GM23338 (cell line): ENCODE measurements at regions not wholly inside any gene's neighbourhood (a gene's known extent, or its start where the extent isn't known, plus 50 kb on each side); places are given as distances from the start of the nearest gene placed in this dataset.
"Not testable (repeated sequence)": the region's sequence is repeated elsewhere in the genome, so short reads cannot be mapped to it uniquely, and the experiment has no call there.

ENCODE experiments used
- ATAC-seq: fragments of 200-7000 bp; cut with Tn5 transposase; 3 replicates; pipeline ENCODE4 v1.9.1; 2020
- DNase-seq: peaks from one replicate; pipeline ENCODE4 v3.0.0-alpha.2; 2015; ENCODE audit warnings: low spot score
- H2AFZ ChIP-seq: fragments of 200-600 bp; sonication (generic); 2 replicates; pipeline ENCODE4 v1.8.0; 2016; ENCODE audit warnings: antibody characterized with exemption, mild to moderate bottlenecking, moderate library complexity
- H3F3A ChIP-seq: fragments of 200-600 bp; sonication (generic); replicated peaks from 2 replicates; pipeline ENCODE4 v1.8.0; 2017; ENCODE audit warnings: antibody characterized with exemption, mixed run types, low read depth
- H3K27ac ChIP-seq: fragments of 200-600 bp; sonication (generic); 2 replicates; pipeline ENCODE4 v1.6.1; 2016; ENCODE audit warnings: low read depth
- H3K27me3 ChIP-seq: fragments of 200-600 bp; sonication (generic); 2 replicates; pipeline ENCODE4 v1.8.0; 2016; ENCODE audit warnings: mild to moderate bottlenecking, mixed run types, moderate library complexity; ENCODE audit not compliant: insufficient read depth
- H3K36me3 ChIP-seq: fragments of 200-600 bp; sonication (generic); 2 replicates; pipeline ENCODE4 v1.8.0; 2016; ENCODE audit warnings: mild to moderate bottlenecking; ENCODE audit not compliant: insufficient read depth
- H3K4me1 ChIP-seq: fragments of 200-600 bp; sonication (generic); 2 replicates; pipeline ENCODE4 v1.8.0; 2016; ENCODE audit warnings: mild to moderate bottlenecking, moderate library complexity; ENCODE audit not compliant: insufficient read depth
- H3K4me2 ChIP-seq: fragments of 200-600 bp; sonication (generic); 2 replicates; pipeline ENCODE4 v1.7.1; 2017; ENCODE audit warnings: mixed run types
- H3K4me3 ChIP-seq: fragments of 200-600 bp; sonication (generic); 2 replicates; pipeline ENCODE4 v1.6.1; 2016; ENCODE audit warnings: mixed run types
- H3K79me2 ChIP-seq: fragments of 200-600 bp; sonication (generic); replicated peaks from 2 replicates; pipeline ENCODE4 v1.8.0; 2017; ENCODE audit warnings: mild to moderate bottlenecking; ENCODE audit not compliant: insufficient read depth
- H3K9me2 ChIP-seq: fragments of 200-600 bp; sonication (generic); 2 replicates; pipeline ENCODE4 v1.8.0; 2017; ENCODE audit not compliant: insufficient read depth
- H4K20me1 ChIP-seq: fragments of 200-600 bp; sonication (generic); replicated peaks from 2 replicates; pipeline ENCODE4 v1.8.0; 2017; ENCODE audit warnings: mild to moderate bottlenecking; ENCODE audit not compliant: insufficient read depth
- H3K27ac Mint-ChIP-seq: 2 replicates; pipeline ENCODE4 v1.8.0; 2020; ENCODE audit warnings: inconsistent platforms, mild to moderate bottlenecking, moderate library complexity, mixed read lengths
- H3K27me3 Mint-ChIP-seq: 3 replicates; pipeline ENCODE4 v1.8.0; 2022; ENCODE audit warnings: low read depth, mild to moderate bottlenecking, moderate library complexity, mixed read lengths, inconsistent platforms; ENCODE audit not compliant: insufficient read depth, poor library complexity
- H3K36me3 Mint-ChIP-seq: 3 replicates; pipeline ENCODE4 v1.8.0; 2021; ENCODE audit warnings: low read depth, mild to moderate bottlenecking, inconsistent platforms, moderate library complexity, mixed read lengths
- H3K4me1 Mint-ChIP-seq: 3 replicates; pipeline ENCODE4 v1.8.0; 2020; ENCODE audit warnings: mild to moderate bottlenecking, inconsistent platforms, mixed read lengths
- H3K4me3 Mint-ChIP-seq: 3 replicates; pipeline ENCODE4 v1.8.0; 2021; ENCODE audit warnings: moderate library complexity, mild to moderate bottlenecking, inconsistent platforms, mixed read lengths
- H3K9me3 Mint-ChIP-seq: 3 replicates; pipeline ENCODE4 v1.8.0; 2020; ENCODE audit warnings: moderate library complexity, mild to moderate bottlenecking, inconsistent platforms, mixed read lengths
- ETS1 ChIP-seq: IDR thresholded peaks from 2 replicates; pipeline ENCODE4 v1.6.1; 2016; ENCODE audit warnings: antibody characterized with exemption
- EZH2phosphoT487 ChIP-seq: fragments of 200-600 bp; sonication (generic); IDR thresholded peaks from one replicate; pipeline ENCODE4 v1.8.1; 2018; ENCODE audit warnings: antibody characterized with exemption; ENCODE audit not compliant: unreplicated experiment
- JUNB ChIP-seq: IDR thresholded peaks from one replicate; pipeline ENCODE4 v1.6.1; 2016; ENCODE audit warnings: antibody characterized with exemption; ENCODE audit not compliant: unreplicated experiment
- REST ChIP-seq: IDR thresholded peaks from one replicate; pipeline ENCODE4 v1.6.1; 2018; ENCODE audit warnings: antibody characterized with exemption; ENCODE audit not compliant: unreplicated experiment

- Histone ChIP-seq H2AFZ (no peak overlapping the region; the same call in 1 of the 2 replicates), H3K79me2 (no peaks in the 10 kb centered on the region), H3F3A (no peaks in the 10 kb centered on the region), H3K4me2 (no peak overlapping the region), H3K4me3 (no peak overlapping the region), H3K4me1 (no peaks in the 10 kb centered on the region), H3K36me3 (no peaks in the 10 kb centered on the region), H3K27ac (no peak overlapping the region), H3K27me3 (no peaks in the 10 kb centered on the region), H4K20me1 (no peaks in the 10 kb centered on the region), H3K9me2 (peaks cover 19% of the 10 kb centered on the region; the same call in 1 of the 2 replicates)
- ATAC-seq (no peak), DNase-seq (no peak)
- Mint-ChIP-seq H3K4me1 (no peaks in the 10 kb centered on the region), H3K9me3 (peaks cover 6% of the 10 kb centered on the region; the same call in 1 of the 3 replicates), H3K27me3 (no peaks in the 10 kb centered on the region), H3K4me3 (no peak overlapping the region), H3K27ac (no peak overlapping the region), H3K36me3 (no peaks in the 10 kb centered on the region)
- TF ChIP-seq REST (no peak), JUNB (no peak), EZH2phosphoT487 (no peak), ETS1 (no peak)
Measured at GRCh38 chr5:6076341-6077239, 301.8 kb downstream of the MED10 start.

- not testable (repeated sequence) for H3K9me3 Mint-ChIP-seq, H3K4me3 Mint-ChIP-seq, DNase-seq, H3K27ac ChIP-seq, H3K4me2 ChIP-seq, H3K79me2 ChIP-seq, H3K27me3 ChIP-seq, H3K36me3 ChIP-seq, H3K4me3 ChIP-seq, H4K20me1 ChIP-seq, H3F3A ChIP-seq, H3K36me3 Mint-ChIP-seq, H3K27ac Mint-ChIP-seq, ATAC-seq, H2AFZ ChIP-seq, H3K27me3 Mint-ChIP-seq
- peaks cover 22% of the 10 kb centered on the region; the same call in 1 of the 2 replicates for H3K9me2 ChIP-seq
- H3K4me1 ChIP-seq: peaks cover 13% of the 10 kb centered on the region
- H3K4me1 Mint-ChIP-seq: peaks cover 20% of the 10 kb centered on the region
Measured at GRCh38 chr5:6072488-6072887, 305.9 kb downstream of the MED10 start.
